ENCODE measurements at regions not wholly inside any gene's neighbourhood (a gene's known extent, or its start where the extent isn't known, plus 50 kb on each side); places are given as distances from the start of the nearest gene placed in this dataset.
"Not testable (repeated sequence)": the region's sequence is repeated elsewhere in the genome, so short reads cannot be mapped to it uniquely, and the experiment has no call there.

- no peaks in the 10 kb centered on the region for H3K9me3 ChIP-seq (ENCODE audit: control insufficient read depth, insufficient read depth, low read length)
- ATAC-seq: no peak
- intact Hi-C loops (cut with micrococcal nuclease): no loop called here
- no peaks in the 10 kb centered on the region for H3K36me3 ChIP-seq (ENCODE audit: control insufficient read depth, insufficient read depth, low read length)
- H3K4me1 ChIP-seq (ENCODE audit: control insufficient read depth, insufficient read depth, low read length): no peaks in the 10 kb centered on the region
- H3K4me3 Mint-ChIP-seq: no peak overlapping the region
- H3K4me1 Mint-ChIP-seq: no peaks in the 10 kb centered on the region
- 88% methylated on average over 7 of the region's 7 CpGs for WGBS (ENCODE audit: insufficient coverage)
- H3K9me3 Mint-ChIP-seq: no peaks in the 10 kb centered on the region
- no peak for TF ChIP-seq CTCF (IDR thresholded peaks at IDR 0.05)
- no peak overlapping the region for H3K27ac ChIP-seq (ENCODE audit: low read length)
- no peak overlapping the region for H3K27ac Mint-ChIP-seq
- peaks cover 2% of the 10 kb centered on the region for H3K27me3 ChIP-seq (ENCODE audit: control insufficient read depth, insufficient read depth, low read length)
- H3K4me3 ChIP-seq (ENCODE audit: low read length): no peak overlapping the region
- peaks cover 16 to 42% of the 10 kb centered on the region in 2 donors for H3K27me3 Mint-ChIP-seq (ENCODE audit: low read depth in 2 of 2)
- H3K36me3 Mint-ChIP-seq: no peaks in the 10 kb centered on the region
- no peak for DNase-seq
Observed at GRCh38 chr10:118422241-118422640, 80.1 kb upstream of the FAM204A start.

GRCh38 chr10:118420049-118420448 is 77.9 kb upstream of the FAM204A start:
- WGBS (ENCODE audit: insufficient coverage): 100% methylated on average over 1 of the region's 2 CpGs
- intact Hi-C loops (cut with micrococcal nuclease); H3K27ac ChIP-seq (ENCODE audit: low read length): not testable (repeated sequence)

GRCh38 chr10:118412932-118413331 is 70.8 kb upstream of the FAM204A start:
- ATAC-seq: no peak
- H3K27ac ChIP-seq (ENCODE audit: low read length): no peak overlapping the region
- no peak for TF ChIP-seq CTCF (IDR thresholded peaks at IDR 0.05)
- no peaks in the 10 kb centered on the region for H3K36me3 Mint-ChIP-seq
- no peak overlapping the region for H3K27ac Mint-ChIP-seq
- H3K9me3 ChIP-seq (ENCODE audit: control insufficient read depth, insufficient read depth, low read length): no peaks in the 10 kb centered on the region
- no peaks in the 10 kb centered on the region for H3K36me3 ChIP-seq (ENCODE audit: control insufficient read depth, insufficient read depth, low read length)
- H3K4me3 Mint-ChIP-seq: no peak overlapping the region
- WGBS (ENCODE audit: insufficient coverage): 68% methylated on average over 7 of the region's 8 CpGs
- H3K4me1 ChIP-seq (ENCODE audit: control insufficient read depth, insufficient read depth, low read length): no peaks in the 10 kb centered on the region
- H3K4me3 ChIP-seq (ENCODE audit: low read length): no peak overlapping the region
- H3K4me1 Mint-ChIP-seq: no peaks in the 10 kb centered on the region
- no peaks in the 10 kb centered on the region for H3K9me3 Mint-ChIP-seq
- peaks cover 21 to 40% of the 10 kb centered on the region in 2 donors for H3K27me3 Mint-ChIP-seq (ENCODE audit: low read depth in 2 of 2)
- intact Hi-C loops (cut with micrococcal nuclease): no loop called here
- no peak for DNase-seq
- peaks cover 5% of the 10 kb centered on the region for H3K27me3 ChIP-seq (ENCODE audit: control insufficient read depth, insufficient read depth, low read length)

More at GRCh38 chr10:118420049-118420448, 77.9 kb upstream of the FAM204A start:
- H3K27me3 Mint-ChIP-seq (ENCODE audit: low read depth in 2 of 2): peaks cover 12 to 36% of the 10 kb centered on the region in 2 donors
- H3K36me3 Mint-ChIP-seq; H3K4me3 Mint-ChIP-seq; H3K9me3 ChIP-seq (ENCODE audit: control insufficient read depth, insufficient read depth, low read length); H3K4me3 ChIP-seq (ENCODE audit: low read length); H3K27me3 ChIP-seq (ENCODE audit: control insufficient read depth, insufficient read depth, low read length); ATAC-seq; H3K4me1 Mint-ChIP-seq; H3K4me1 ChIP-seq (ENCODE audit: control insufficient read depth, insufficient read depth, low read length); H3K27ac Mint-ChIP-seq; H3K36me3 ChIP-seq (ENCODE audit: control insufficient read depth, insufficient read depth, low read length); H3K9me3 Mint-ChIP-seq; DNase-seq: not testable (repeated sequence)

- Histone ChIP-seq H3K27me3 (ENCODE audit: control insufficient read depth, insufficient read depth, low read length) (peaks cover 3% of the 10 kb centered on the region), H3K4me3 (ENCODE audit: low read length) (no peak overlapping the region), H3K27ac (ENCODE audit: low read length) (no peak overlapping the region), H3K9me3 (ENCODE audit: control insufficient read depth, insufficient read depth, low read length) (no peaks in the 10 kb centered on the region), H3K36me3 (ENCODE audit: control insufficient read depth, insufficient read depth, low read length) (no peaks in the 10 kb centered on the region), H3K4me1 (ENCODE audit: control insufficient read depth, insufficient read depth, low read length) (no peaks in the 10 kb centered on the region)
- H3K36me3 Mint-ChIP-seq: no peaks in the 10 kb centered on the region
- H3K9me3 Mint-ChIP-seq: no peaks in the 10 kb centered on the region
- peaks cover 22 to 42% of the 10 kb centered on the region in 2 donors for H3K27me3 Mint-ChIP-seq (ENCODE audit: low read depth in 2 of 2)
- no peak for DNase-seq
- intact Hi-C loops (cut with micrococcal nuclease): no loop called here
- H3K4me3 Mint-ChIP-seq: no peak overlapping the region
- no peaks in the 10 kb centered on the region for H3K4me1 Mint-ChIP-seq
- H3K27ac Mint-ChIP-seq: no peak overlapping the region
- TF ChIP-seq CTCF (IDR thresholded peaks at IDR 0.05): no peak
- no peak for ATAC-seq
- WGBS (ENCODE audit: insufficient coverage): 89% methylated on average over 7 of the region's 8 CpGs
Observed at GRCh38 chr10:118412132-118412760, 70.1 kb upstream of the FAM204A start.

Measured in natural killer cell (primary cell).